Neural crest cell (in vitro differentiated cells): ENCODE measurements at regions not wholly inside any gene's neighbourhood (a gene's known extent, or its start where the extent isn't known, plus 50 kb on each side); places are given as distances from the start of the nearest gene placed in this dataset.

Experiments
- DNase-seq: peaks from one replicate; pipeline ENCODE4 v3.0.0; 2021; ENCODE audit warnings: low read depth, mixed read lengths, low spot score
- H3K27ac Mint-ChIP-seq: one replicate; pipeline ENCODE4 v1.8.0; 2021; ENCODE audit warnings: mild to moderate bottlenecking, mixed read lengths; ENCODE audit not compliant: unreplicated experiment
- H3K27me3 Mint-ChIP-seq: 2 replicates; pipeline ENCODE4 v1.8.0; 2021; ENCODE audit warnings: low read depth, mild to moderate bottlenecking, mixed read lengths
- H3K36me3 Mint-ChIP-seq: 2 replicates; pipeline ENCODE4 v1.8.0; 2021; ENCODE audit warnings: low read depth, mild to moderate bottlenecking, mixed read lengths
- H3K4me1 Mint-ChIP-seq: 2 replicates; pipeline ENCODE4 v1.8.0; 2021; ENCODE audit warnings: mixed read lengths
- H3K4me3 Mint-ChIP-seq: one replicate; pipeline ENCODE4 v1.8.0; 2021; ENCODE audit warnings: mild to moderate bottlenecking, mixed read lengths
- H3K9me3 Mint-ChIP-seq: 2 replicates; pipeline ENCODE4 v1.8.0; 2021; ENCODE audit warnings: mixed read lengths
- TF ChIP-seq, protein P1 (sequence below): fragments of 200-600 bp; sonication (generic); conservative IDR thresholded peaks from 2 replicates; pipeline ENCODE4 v1.5.0; 2021; ENCODE audit warnings: antibody characterized with exemption, mild to moderate bottlenecking

DNA sequence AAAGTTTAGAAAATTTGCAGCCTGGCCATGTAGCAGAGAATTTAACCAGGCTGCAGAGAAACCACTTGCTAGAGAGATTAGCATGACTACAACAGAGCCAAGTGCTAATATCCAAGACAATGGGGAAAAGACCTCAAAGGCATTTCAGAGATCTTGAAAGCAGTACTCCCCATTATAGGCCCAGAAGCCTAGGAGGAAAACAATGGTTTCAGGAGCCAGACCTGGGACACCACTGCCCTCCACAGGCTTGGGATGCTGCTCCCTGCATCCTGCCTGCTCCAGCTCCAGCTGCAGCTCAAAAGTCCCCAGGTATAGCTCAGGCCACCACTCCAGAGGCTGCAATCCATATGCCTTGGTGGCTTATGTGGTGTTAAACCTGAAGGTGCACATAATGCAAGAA is 101.5 kb upstream of the TMEM72 start:
- Mint-ChIP-seq H3K36me3 (no peaks in the 10 kb centered on the region), H3K27ac (no peak overlapping the region), H3K27me3 (no peaks in the 10 kb centered on the region), H3K9me3 (no peaks in the 10 kb centered on the region), H3K4me3 (no peak overlapping the region), H3K4me1 (no peaks in the 10 kb centered on the region)
- TF ChIP-seq, protein P1, sequence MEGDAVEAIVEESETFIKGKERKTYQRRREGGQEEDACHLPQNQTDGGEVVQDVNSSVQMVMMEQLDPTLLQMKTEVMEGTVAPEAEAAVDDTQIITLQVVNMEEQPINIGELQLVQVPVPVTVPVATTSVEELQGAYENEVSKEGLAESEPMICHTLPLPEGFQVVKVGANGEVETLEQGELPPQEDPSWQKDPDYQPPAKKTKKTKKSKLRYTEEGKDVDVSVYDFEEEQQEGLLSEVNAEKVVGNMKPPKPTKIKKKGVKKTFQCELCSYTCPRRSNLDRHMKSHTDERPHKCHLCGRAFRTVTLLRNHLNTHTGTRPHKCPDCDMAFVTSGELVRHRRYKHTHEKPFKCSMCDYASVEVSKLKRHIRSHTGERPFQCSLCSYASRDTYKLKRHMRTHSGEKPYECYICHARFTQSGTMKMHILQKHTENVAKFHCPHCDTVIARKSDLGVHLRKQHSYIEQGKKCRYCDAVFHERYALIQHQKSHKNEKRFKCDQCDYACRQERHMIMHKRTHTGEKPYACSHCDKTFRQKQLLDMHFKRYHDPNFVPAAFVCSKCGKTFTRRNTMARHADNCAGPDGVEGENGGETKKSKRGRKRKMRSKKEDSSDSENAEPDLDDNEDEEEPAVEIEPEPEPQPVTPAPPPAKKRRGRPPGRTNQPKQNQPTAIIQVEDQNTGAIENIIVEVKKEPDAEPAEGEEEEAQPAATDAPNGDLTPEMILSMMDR: no peak
- no peak for DNase-seq

DNA sequence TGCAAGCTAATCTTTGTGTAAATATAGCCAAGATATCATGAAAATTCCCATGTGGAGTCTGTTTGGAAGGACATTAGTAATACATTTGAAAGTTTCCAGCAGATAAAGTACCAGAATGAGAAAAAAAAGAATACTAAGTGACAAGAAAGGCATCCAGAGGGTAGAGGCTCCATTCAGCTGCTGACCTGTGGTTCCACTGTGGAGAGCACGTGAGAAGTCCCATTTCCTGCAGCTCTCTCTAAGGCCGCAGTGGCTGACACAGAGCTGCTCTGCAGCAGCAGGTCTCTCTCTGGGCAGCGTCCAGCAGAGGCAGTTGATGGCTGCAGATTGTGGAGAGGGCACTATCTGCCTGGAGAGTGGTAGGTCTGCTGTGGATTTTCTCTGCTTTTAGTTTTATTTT is 100.1 kb upstream of the TMEM72 start:
- H3K36me3 Mint-ChIP-seq: no peaks in the 10 kb centered on the region
- no peak overlapping the region for H3K27ac Mint-ChIP-seq
- DNase-seq: no peak
- H3K27me3 Mint-ChIP-seq: no peaks in the 10 kb centered on the region
- no peaks in the 10 kb centered on the region for H3K4me1 Mint-ChIP-seq
- H3K9me3 Mint-ChIP-seq: no peaks in the 10 kb centered on the region
- TF ChIP-seq, protein P1: no peak
- H3K4me3 Mint-ChIP-seq: no peak overlapping the region

DNA sequence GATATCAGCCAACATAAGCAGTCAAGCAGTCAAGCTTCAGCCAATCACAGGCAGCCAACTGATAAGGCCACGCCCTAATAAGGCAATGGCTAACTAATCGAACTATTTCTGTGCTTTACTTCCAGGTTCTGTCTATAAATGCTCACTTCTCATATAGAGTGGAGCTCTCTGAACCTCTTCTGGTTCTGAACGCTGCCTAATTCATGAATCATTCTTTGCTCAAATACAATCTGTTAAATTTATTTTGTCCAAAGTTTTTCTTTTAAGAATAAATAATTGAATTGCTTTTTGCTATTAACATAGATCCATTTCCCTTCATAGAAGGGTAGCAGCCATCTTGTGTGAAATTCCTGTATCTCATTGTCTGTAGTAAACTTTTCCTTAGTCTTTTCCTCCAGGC is 97.9 kb upstream of the TMEM72 start:
- H3K27ac Mint-ChIP-seq: no peak overlapping the region
- DNase-seq: no peak
- no peak overlapping the region for H3K4me3 Mint-ChIP-seq
- no peaks in the 10 kb centered on the region for H3K36me3 Mint-ChIP-seq
- H3K27me3 Mint-ChIP-seq: no peaks in the 10 kb centered on the region
- TF ChIP-seq, protein P1: no peak
- H3K9me3 Mint-ChIP-seq: no peaks in the 10 kb centered on the region
- no peaks in the 10 kb centered on the region for H3K4me1 Mint-ChIP-seq

DNA sequence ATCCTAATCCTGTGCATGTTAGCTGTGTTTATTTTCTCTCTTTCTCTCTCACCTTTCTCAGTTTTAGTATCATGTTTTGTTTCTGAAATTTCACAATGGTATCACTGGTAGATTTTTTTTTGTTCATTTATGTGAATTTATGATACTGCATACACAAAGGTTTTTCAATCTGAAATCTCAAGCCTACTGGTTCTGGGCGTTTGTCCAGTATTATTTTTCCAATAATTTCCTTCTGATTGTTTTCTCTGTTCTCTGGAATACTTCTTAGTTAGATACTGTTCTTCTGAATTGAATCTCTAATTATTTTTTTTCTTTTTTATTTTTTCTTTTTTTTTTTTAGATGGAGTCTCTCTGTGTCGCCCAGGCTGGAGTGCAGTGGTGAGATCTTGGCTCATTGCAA is 96.2 kb upstream of the TMEM72 start:
- TF ChIP-seq, protein P1: no peak

DNA sequence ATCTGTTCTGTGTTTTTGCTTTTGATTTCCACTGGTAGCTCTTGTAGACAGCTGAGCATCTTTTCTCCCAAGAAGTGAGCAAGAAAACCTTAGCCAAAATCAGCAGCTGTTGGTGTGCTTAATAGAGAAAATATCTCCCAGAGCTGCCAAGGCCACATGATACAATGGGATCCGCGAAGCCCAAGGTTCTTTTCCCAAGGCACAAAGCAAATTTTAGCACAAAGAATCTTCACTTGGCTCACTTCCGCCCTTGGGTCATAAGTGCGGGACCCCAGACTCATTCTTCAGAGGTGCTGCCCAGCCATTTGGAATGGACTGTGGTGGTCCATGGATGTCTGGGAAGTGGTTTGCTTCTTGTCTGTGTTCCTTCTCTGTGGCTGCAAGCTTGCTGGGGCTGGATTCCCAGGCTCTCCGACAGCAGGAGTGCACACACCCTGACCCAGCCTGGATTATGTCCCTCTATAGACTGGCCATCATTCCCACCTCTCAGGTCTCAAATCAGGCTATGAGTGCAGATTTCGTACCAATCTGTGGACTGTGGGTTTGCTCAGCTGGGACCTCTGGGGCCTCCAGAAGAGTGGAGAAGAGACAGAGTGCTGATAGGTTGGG is 93.0 kb upstream of the TMEM72 start:
- H3K36me3 Mint-ChIP-seq: no peaks in the 10 kb centered on the region
- no peak for DNase-seq
- no peak overlapping the region for H3K27ac Mint-ChIP-seq
- TF ChIP-seq, protein P1: no peak
- no peaks in the 10 kb centered on the region for H3K9me3 Mint-ChIP-seq
- no peaks in the 10 kb centered on the region for H3K27me3 Mint-ChIP-seq
- no peak overlapping the region for H3K4me3 Mint-ChIP-seq
- peaks cover 6% of the 10 kb centered on the region for H3K4me1 Mint-ChIP-seq

More for the DNA sequence above, 96.2 kb upstream of the TMEM72 start:
- Mint-ChIP-seq H3K9me3 (no peaks in the 10 kb centered on the region), H3K36me3 (no peaks in the 10 kb centered on the region), H3K27ac (no peak overlapping the region), H3K4me1 (no peaks in the 10 kb centered on the region), H3K4me3 (no peak overlapping the region), H3K27me3 (no peaks in the 10 kb centered on the region)
- no peak for DNase-seq
